SKM-1 (cell line): ENCODE measurements at regions not wholly inside any gene's neighbourhood (a gene's known extent, or its start where the extent isn't known, plus 50 kb on each side); places are given as distances from the start of the nearest gene placed in this dataset.
"Not testable (repeated sequence)": the region's sequence is repeated elsewhere in the genome, so short reads cannot be mapped to it uniquely, and the experiment has no call there.

Experiments
- DNase-seq: peaks from one replicate; lab custom pipeline; 2025; ENCODE audit not compliant: unreplicated experiment; lab: John Stamatoyannopoulos, UW

DNA sequence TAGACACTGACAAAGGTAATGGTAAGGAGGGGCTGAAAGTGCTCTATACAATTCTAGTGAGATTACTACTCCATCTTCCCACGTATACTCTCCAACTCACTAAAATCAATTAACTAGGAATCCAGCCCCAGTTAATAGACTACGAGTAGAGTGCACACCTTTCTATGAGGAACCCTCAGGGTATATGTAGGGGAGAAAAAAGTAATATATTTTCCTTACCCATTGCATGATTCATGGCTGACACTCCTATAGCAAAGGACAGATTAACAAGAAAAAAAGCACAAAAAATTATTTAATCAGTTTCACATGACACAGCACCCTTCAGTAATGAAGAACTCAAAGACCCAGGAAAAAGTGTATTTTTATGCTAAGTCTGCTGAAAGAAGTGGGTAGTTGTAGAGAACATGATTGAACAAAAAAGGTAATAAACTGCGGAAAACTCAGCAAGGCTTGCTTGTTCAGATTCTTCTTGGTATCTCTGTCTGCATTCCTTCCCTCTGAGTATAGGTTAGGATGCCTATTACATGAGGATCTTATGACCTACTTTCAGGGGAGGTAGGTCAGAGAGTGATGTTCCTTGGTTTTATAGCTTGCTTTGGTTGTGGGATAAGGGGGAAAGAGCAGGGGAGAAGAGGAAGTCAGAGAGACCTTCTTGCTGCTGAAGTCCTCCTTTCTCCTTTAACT is 342.0 kb upstream of the DLGAP1 start:
- DNase-seq = no peak

DNA sequence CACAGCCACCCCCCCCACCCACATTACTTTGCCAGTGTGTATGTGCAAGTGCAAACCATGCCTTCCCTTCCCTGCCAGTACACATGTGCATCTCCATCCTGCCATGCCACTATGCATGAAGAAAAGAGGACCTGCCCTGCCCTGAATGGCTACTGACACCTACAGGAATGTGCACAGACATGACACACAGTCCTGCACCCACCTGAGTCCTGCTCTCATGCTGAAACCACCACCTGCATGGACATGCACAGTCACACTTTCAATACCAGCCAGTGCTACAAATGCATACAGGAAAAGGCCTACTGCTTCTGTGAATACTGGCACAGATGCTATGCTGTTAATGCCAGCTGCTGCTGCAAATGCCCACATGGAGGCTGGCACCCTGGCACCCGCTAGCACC is 334.4 kb upstream of the DLGAP1 start:
- no peak for DNase-seq

DNA sequence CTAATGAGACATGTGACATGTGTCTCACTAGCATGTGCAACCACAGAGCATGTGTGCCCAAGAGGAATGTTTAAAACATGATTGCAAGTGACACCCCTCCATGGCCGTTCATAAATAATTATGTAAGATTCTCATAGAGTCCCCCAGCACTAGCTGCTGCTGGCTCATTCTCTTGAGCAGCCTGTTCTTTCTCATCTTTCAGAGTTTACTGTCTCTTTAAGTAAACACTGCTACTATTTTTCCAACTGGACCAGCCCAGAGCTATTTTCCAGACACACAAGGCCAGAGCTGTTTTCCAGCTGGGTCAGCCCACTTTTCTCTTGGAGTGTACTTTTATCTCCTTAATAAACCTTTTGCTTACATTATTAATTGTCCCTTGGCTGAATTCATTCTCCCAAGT is 326.8 kb upstream of the DLGAP1 start:
- DNase-seq = no peak

DNA sequence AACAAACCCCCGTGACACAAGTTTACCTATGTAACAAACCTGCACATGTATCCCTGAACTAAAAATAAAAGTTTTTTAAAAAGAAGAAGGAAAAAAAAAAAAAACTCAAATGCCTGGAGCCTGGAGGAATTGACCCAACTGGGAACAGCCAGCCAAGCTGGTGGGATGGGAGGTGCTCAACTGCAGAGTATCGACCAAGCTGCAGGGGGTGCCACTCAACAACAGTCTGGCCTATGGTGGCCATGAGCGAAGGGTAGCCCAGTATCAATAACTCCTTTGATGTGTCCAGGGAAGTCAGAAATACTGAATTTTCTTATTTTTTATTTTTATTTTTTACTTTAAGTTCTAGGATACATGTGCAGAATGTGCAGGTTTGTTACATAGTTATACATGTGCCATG is 310.3 kb upstream of the DLGAP1 start:
- no peak for DNase-seq

DNA sequence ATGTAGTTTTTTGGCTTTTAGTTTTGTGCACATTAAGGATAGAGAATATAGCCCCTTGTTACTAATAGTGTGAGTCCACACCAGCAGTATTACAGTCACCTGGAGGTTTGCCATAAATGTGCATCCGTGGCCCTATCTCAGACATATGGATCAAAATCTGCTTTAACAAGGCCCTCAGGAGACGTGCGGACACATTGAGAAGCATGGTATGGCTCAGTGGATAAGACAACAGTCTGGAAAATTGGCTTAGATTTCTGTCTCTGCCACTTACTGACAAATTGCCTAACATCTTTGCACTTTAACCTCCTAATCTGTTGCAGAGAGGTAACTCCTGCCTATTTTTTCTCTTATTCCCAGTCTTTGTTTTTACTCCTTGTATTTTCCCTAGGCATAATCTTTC is 307.2 kb upstream of the DLGAP1 start:
- DNase-seq = no peak

DNA sequence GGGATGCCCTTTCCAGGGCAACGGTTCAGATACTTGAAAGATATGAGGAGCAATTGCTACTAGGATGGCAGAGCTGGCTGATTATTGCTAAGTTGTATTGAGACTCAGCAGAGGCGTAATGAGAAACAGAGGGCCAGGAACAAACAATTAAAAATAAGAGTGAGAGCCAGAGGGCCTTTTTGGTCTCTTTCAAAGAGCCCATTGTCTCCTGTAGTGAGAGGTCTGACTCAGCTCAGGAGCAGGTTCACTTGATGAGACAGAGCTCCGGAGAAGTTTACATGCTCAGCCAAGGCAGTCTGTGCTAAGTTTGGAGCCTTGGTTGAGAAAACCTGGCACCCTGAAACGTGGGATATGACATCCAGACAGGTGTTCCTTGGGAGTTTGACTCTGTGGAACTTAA is 303.9 kb upstream of the DLGAP1 start:
- no peak for DNase-seq

DNA sequence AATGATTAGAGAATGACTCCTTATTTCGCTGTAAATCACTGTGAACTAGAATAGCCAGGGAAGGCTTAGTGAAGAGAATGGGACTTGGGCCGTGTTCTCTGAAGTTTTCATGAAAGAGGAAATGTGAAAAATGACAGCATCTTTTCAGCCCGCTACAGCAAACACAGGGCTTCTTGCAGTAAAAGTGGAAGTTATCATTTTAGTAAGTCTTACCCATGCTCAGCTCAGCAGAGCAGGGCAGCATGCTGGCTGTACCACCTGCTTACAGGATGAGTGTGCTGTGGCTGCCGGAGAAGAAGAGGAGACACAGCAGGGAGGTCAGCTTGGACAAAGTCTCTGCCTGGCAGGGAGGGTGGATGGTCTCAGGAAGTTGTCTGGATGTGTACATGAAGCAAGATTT is 300.7 kb upstream of the DLGAP1 start:
- no peak for DNase-seq

DNA sequence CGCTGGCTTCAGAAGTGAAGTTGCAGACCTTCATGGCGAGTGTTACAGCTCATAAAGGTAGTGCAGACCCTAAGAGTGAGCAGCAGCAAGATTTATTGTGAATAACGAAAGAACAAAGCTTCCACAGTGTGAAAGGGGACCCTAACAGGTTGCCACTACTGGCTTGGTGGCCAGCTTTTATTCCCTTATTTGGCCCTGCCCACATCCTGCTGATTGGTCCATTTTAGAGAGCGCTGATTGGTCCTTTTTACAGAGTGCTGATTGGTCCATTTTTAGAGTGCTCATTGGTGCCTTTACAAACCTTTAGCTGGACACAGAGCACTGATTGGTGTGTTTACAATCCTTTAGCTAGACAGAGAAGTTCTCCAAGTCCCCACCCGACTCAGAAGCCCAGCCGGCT is 298.0 kb upstream of the DLGAP1 start:
- not testable (repeated sequence) for DNase-seq

DNA sequence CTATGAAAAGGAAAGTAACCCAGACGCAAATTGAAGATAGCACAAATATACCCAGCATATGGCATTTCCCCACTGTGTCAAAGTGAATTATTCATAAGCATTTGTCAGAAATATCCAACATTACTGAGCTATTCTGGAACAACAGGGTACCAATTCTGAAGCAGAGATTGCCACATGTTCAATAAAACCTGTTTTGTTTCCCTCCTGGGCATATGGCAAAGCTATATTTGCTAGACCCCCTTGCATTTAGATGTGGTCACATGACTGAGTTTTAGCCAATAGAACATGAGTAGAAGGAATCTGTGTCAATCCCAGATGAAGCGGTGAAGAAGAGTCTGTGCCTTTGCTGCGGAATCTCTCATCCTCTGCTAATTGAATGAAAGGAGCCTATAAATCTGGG is 296.4 kb upstream of the DLGAP1 start:
- no peak for DNase-seq

DNA sequence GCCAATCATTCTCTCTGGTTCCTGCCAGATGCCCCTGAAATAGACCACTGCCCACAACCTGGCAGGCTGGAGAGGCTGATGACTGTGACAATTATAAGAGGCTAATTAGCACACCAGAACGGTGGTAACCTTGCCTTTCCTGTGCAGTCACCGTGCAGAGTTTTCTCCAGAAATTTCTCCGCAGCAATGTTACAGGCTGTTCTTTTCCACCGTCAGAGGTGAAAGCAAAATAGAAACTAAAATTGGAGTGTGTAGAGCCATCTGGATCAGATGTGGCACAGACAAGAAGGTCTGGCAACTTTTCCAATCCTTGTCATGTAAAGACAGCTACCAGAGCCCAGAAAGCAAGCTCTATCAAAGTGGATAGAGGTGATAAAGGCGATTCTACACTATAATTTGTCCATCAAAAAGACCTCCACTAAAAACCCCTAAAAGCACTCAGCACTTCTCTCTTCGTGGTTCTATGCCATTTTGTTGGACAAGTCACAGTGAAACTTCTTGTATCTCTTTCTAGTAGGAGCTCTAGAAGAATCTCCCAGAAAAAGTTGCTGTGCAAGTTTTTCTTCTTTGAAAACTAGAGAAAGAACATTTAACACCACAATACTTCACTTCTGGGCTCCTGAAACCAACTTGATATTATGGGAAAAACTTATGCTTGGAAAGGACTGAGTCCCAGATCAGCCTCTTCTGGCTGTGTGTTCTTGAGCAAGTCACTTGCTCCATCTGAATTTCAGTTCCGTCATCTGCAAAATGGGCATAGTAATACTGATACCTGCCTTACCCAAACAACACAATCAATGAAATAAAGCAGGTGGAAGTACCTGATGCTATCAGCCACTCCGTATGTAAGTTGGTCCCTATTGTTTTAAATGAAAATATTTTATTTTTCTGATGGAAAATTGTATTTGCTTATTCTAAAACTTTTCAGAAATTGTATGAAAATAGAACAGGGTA is 295.6 kb upstream of the DLGAP1 start:
- no peak for DNase-seq

DNA sequence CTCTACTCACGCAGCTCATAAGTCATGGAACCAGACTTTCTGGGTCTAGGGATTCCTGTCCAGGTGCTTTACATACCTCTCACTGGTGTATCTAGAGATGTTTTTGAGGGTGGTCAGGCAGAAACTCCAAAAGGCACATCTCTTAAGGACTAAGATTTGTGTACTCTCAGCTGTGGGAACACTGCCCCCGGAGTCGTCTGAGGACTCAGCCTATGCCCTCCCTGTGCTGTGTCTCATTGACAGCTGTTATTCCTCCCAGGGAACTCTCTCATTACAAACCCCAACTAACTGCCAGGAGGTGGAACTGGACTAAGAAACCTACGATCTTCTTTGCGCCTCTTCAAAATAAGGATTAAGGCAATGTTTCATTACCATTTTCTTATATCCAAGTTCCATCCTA is 293.9 kb upstream of the DLGAP1 start:
- DNase-seq = no peak

DNA sequence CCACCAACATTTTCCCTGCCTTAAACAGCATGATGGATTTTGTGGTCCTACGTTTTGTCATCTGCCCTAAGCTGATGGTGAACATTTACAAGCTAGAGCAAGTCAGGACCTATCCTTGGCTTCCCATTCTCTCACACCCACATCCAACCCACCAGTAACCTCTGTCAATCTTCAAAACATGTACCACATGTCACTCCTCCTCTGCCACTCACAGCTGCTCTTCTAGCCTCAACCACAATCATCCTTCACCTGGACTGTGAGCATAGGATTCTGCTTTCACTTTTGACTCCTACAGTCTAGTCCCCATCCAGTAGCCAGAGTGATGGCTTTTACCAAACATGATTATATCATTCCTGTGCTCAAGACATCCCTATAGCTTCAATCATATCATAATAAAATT is 279.8 kb upstream of the DLGAP1 start:
- no peak for DNase-seq

DNA sequence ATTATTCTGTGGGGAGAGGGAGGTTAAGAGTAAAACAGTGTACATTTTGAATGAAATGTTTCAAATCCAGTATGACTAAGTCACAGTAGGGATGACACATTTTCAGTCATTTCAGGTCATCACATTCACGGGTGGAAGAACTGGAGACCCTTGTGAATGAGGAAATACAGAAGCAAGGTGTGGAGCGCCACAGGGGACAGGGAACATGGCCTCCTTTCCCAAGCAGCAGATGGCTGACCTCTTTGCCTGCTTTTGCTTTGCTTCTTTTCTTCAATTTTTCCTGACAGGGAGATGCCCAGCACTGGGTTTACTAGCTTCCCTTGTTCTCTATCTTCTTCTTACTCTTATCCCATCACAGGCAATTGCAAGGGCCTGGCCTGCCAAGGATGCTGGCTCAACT is 278.9 kb upstream of the DLGAP1 start:
- DNase-seq = no peak

DNA sequence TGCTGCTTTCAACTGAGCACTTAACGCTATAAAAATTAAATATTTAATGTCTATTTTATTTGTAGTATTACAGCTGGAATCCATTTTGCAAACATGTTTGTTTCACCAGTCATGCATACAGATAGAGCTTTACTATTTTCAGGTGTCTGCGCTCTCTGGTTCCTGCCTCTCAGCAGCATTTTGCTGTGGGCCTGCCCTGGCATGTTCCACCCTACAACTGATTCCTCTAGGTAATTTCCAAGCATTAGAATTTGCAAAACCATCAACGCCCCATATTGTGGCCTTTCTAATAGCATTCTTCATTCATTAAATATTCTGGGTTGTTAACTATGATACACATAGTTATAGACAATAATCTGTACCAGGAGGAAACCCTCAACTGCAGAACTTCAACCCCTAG is 266.4 kb upstream of the DLGAP1 start:
- DNase-seq = no peak

DNA sequence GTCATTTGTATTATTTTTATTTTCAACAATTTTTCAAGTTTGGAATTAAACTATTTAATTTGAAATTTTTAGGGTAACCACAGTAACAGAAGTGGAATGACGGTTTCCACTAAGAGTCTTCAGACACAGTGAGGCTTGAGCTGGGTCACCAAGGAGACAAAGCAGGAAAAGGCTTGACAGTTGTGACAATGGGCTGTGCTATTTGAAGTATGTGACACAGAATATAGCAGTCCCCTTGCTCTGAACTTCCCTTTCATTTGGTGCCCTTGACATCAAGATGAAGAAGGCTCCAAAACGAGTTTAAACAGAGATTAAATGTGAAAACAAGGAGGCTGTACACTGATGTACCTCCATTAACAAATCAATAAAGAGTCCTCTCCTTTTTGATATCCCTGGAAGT is 265.4 kb upstream of the DLGAP1 start:
- DNase-seq = no peak

DNA sequence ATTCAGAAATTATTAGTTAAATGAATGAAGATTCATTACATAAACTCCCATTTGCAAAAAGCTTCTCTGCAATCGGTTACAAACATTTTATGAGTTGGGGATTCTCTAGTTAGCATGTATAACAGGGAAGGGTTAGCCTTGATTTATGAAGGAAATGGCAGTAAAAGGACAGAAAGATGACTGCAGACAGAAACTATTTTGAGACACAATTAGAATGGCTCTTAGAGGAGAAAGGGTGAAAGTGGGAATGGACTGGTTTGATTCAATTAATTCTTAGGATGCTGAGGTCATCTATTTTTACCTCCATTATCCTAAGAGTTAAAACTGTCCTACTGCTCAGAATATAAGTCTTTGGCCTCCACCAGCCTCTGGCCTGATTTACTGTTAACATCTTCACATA is 250.8 kb upstream of the DLGAP1 start:
- DNase-seq = no peak

DNA sequence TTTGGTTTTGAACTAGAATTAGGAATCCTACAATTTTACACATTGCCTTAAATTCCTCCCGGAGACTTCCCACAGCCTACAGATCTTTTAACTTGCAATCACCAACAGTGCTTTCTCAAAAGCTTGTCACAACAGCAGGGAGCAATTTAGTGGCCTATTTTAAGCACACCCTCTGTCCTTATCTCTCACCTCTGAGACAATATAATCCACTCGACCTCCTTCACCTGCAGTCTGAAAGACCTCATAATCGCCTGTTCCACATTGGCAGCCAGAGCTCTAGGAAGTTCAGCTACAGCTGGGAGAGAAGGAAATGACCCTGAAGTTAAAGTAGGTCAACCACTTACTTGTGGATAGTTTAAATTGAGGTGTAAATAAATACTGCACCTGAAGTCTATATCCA is 249.7 kb upstream of the DLGAP1 start:
- DNase-seq = no peak

DNA sequence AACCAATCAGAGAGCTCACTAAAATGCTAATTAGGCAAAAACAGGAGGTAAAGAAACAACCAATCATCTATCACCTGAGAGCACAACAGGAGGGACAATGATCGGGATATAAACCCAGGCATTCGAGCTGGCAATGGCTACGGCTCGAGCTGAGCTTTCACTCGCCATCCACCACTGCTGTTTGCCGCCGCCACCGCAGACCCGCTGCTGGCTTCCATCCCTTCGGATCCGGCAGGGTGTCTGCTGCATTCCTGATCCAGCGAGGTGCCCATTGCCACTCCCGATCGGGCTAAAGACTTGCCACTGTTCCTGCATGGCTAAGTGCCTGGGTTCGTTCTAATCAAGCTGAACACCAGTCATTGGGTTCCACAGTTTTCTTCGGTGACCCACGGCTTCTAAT is 236.7 kb upstream of the DLGAP1 start:
- DNase-seq = no peak

DNA sequence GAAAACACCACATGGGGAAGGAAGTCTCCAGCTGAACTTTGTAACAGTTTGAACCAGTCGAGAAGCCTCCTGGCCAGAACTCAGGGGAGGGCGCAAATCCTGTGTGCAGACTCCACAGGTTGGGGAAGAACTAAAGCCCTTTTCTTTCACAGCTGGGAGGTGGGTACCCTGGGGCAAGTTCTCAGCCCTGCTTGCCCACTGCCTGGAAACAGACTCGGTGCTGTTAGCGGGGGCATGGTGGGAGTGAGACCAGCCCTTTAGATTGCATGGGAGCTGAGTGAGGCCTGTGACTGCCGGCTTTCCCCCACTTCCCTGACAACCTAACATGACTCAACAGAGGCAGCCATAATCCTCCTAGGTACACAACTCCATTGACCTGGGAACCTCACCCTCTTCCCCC is 223.6 kb upstream of the DLGAP1 start:
- DNase-seq = not testable (repeated sequence)

DNA sequence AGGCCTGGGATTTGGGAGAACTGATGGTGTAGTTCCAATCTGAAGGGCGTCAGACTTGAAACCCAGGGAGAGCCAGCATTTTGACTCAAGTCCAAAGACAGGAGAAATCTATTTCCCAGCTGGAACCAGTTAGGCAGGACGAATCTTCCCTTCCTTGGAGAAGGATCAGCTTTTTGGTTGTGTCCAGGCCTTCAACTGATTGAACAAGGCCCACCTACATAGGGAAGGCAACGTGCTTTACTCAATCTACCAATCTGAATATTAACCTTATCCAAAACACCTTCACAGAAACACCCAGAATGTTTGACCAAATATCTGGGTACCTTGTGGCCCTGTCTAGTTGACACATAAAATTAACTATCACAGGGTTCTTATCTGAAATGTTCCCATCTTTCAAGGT is 221.9 kb upstream of the DLGAP1 start:
- no peak for DNase-seq

DNA sequence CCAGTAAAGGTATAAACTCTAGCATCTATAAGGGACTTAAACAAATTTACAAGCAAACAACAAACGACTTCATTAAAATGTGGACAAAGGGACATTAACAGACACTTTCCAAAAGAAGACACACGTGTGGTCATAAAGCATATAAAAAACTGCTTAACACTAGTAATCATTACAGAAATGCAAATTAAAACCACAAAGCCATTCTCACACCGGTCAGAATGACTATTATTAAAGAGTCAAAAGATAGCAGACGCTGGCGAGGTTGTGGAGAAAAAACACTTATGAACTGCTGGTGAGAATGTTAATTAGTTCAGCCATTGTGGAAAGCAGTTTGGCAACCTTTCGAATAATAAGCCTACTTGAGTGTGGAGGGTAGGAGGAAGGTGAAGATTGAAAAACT is 217.1 kb upstream of the DLGAP1 start:
- DNase-seq = no peak

DNA sequence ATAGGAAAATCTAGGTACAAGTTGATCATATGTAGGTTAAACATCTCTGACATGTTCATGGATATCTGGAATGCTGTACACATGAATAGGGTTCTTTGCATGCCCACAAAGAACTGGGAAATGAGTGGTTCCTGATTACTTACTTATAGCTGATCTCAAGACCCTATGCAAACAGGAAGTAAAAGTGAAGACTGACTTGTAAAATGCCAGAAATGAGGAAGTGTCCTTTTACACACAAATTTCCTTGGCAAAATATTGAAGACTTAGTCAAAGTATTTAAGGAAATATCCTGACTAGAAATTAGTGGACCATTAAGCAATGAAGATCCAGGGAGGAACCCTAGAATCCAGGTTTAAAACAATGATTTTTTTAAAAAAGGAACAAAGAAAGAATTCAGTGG is 203.7 kb upstream of the DLGAP1 start:
- peak; percentile 44 for DNase-seq

DNA sequence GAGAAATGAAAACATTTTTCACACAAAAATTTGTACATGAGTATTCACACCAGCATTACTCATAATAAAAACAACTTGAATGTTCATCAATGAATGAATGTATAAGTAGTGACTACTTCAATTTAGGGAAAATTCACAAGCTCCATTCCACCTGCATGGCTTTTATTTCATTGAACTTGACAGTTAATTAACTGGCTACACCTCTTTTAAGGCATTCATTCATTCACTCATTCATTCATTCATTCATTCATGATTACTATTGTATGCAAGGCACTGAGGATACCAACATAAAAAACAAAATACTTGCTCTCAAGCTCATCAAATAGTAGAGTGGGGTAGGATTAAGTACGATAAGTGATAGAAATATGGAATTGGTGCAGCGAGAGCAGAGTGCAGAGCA is 198.3 kb upstream of the DLGAP1 start:
- no peak for DNase-seq
